Gastrocnemius medialis (tissue), 4 donors: ENCODE measurements at regions not wholly inside any gene's neighbourhood (a gene's known extent, or its start where the extent isn't known, plus 50 kb on each side); places are given as distances from the start of the nearest gene placed in this dataset.

Experiments
- POLR2A ChIP-seq, 2 donors: fragments of 450-650 bp; IDR thresholded peaks; one replicate each; pipeline ENCODE4 v1.6.1; 2017; ENCODE audit warnings: antibody characterized with exemption in 2 of 2, mild to moderate bottlenecking in 2 of 2, moderate library complexity in 2 of 2
- TF ChIP-seq, protein P1 (sequence below), 5 experiments: fragments of 450-650 bp in 3 of 5; fragments of 200-600 bp in 2 of 5; sonication (generic) in 2 of 5; IDR thresholded peaks in 4 of 5; conservative IDR thresholded peaks in 1 of 5; 1 replicate in 4 of 5; 2 replicates in 1 of 5; pipeline ENCODE4 v1.5.1; 2016 to 2019; ENCODE audit warnings: antibody characterized with exemption in 5 of 5, mild to moderate bottlenecking in 3 of 5, moderate library complexity in 3 of 5

DNA sequence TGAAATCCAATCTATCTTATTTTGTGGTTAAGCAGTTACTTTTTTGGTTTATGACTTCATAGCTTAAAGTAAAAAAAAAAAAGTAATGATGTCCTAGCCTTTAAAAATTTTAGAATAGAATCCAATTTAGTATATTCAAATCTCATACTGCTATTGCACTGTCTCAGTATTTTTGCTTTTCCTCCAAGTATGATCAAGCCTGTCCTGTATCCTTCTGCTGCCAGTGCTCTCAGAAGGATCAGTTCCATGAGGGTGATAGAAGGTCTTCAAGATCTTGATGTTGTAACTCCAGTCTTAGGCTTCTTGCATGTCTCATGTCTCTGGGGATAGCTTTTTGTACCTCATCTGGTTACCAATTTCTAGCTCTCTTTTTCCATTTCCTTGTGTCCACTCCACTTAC lies 324.2 kb upstream of the FAR2 start:
- TF ChIP-seq, protein P1, sequence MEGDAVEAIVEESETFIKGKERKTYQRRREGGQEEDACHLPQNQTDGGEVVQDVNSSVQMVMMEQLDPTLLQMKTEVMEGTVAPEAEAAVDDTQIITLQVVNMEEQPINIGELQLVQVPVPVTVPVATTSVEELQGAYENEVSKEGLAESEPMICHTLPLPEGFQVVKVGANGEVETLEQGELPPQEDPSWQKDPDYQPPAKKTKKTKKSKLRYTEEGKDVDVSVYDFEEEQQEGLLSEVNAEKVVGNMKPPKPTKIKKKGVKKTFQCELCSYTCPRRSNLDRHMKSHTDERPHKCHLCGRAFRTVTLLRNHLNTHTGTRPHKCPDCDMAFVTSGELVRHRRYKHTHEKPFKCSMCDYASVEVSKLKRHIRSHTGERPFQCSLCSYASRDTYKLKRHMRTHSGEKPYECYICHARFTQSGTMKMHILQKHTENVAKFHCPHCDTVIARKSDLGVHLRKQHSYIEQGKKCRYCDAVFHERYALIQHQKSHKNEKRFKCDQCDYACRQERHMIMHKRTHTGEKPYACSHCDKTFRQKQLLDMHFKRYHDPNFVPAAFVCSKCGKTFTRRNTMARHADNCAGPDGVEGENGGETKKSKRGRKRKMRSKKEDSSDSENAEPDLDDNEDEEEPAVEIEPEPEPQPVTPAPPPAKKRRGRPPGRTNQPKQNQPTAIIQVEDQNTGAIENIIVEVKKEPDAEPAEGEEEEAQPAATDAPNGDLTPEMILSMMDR (IDR thresholded peaks at IDR 0.05 in 4 of 5, conservative IDR thresholded peaks at IDR 0.05 in 1 of 5) = no peak
- TF ChIP-seq POLR2A (IDR thresholded peaks at IDR 0.05) = no peak
